SU-DHL-6 (cell line): ENCODE measurements at regions not wholly inside any gene's neighbourhood (a gene's known extent, or its start where the extent isn't known, plus 50 kb on each side); places are given as distances from the start of the nearest gene placed in this dataset.

Experiments
- EZH2phosphoT487 ChIP-seq: fragments of 200-600 bp; sonication (generic), shearing (Covaris generic); conservative IDR thresholded peaks from 2 replicates; pipeline ENCODE4 v1.6.1; 2018; ENCODE audit warnings: mild to moderate bottlenecking, antibody characterized with exemption, low read length, moderate library complexity, mixed read lengths
- TF ChIP-seq, protein P1 (sequence below): fragments of 200-600 bp; sonication (generic); IDR thresholded peaks from one replicate; pipeline ENCODE4 v1.5.1; 2017; ENCODE audit warnings: antibody characterized with exemption, mild to moderate bottlenecking, low read length, moderate library complexity; ENCODE audit not compliant: insufficient read depth, poor library complexity, severe bottlenecking

GRCh38 chr2:11891671-11892440 lies 145.4 kb downstream of the LPIN1 start:
- TF ChIP-seq, protein P1, sequence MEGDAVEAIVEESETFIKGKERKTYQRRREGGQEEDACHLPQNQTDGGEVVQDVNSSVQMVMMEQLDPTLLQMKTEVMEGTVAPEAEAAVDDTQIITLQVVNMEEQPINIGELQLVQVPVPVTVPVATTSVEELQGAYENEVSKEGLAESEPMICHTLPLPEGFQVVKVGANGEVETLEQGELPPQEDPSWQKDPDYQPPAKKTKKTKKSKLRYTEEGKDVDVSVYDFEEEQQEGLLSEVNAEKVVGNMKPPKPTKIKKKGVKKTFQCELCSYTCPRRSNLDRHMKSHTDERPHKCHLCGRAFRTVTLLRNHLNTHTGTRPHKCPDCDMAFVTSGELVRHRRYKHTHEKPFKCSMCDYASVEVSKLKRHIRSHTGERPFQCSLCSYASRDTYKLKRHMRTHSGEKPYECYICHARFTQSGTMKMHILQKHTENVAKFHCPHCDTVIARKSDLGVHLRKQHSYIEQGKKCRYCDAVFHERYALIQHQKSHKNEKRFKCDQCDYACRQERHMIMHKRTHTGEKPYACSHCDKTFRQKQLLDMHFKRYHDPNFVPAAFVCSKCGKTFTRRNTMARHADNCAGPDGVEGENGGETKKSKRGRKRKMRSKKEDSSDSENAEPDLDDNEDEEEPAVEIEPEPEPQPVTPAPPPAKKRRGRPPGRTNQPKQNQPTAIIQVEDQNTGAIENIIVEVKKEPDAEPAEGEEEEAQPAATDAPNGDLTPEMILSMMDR = no peak
- TF ChIP-seq EZH2phosphoT487 = no peak
